GM19452 (cell line): ENCODE measurements at regions not wholly inside any gene's neighbourhood (a gene's known extent, or its start where the extent isn't known, plus 50 kb on each side); places are given as distances from the start of the nearest gene placed in this dataset.

Experiments
- ATAC-seq: cut with Tn5 transposase; IDR thresholded peaks from one replicate; pipeline ENCODE4 v1.9.1; 2021; ENCODE audit not compliant: unreplicated experiment

DNA sequence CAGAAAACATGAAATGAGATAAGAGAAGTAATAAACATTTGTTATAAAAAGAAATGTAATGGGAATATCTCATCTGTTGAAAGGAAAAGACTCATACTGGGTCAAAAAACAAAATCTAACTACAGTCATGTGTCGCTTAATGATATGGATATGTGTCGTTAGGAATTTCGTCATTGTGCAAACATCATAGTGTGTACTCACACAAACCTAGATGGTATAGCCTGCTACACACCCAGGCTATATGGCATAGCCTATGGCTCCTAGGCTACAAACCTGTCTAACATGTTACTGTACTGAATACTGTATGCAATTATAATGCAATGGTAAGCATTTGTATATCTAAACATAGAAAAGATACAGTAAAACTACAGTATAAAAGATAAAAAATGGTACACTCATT is 89.8 kb upstream of the ZC3H12C start:
- ATAC-seq: no peak

DNA sequence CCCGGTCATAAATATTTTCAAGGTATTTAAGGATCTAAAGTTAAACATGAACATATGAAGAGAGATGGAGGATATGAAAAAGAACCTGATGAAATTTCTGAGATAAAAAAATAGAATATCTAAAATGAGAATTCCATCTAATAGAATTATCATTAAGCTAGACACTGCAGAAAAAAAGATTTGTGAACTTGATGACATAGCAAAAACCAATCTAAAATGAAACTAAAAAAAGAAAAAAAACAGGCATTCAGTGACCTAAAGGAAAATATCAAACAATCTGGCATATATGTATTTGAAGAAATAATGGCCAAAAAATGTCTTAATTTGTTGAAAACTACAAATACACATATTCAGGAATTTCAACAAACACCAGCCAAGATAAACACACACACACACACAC is 81.6 kb upstream of the ZC3H12C start:
- ATAC-seq: no peak

DNA sequence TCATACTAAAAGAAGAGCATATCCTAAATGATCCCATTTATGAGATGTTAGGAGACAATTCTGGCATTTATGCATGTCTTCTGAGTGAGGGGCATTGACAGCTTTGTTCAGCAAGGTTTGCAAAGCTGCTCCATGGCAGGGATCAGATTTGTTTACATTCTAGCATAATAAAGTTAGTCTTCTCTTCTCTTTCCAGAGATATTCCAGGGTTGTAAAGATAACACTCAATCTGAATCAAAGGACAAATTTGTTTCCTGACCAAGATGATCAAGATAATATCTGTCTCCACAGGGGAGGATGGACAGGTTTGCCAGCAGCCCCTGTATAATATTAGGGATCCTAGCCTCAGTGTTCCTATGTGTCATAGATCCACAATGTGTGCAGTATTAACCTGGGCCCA is 77.5 kb upstream of the ZC3H12C start:
- ATAC-seq: no peak

- ATAC-seq: no peak
Observed at GRCh38 chr11:110019675-110020074, 73.5 kb upstream of the ZC3H12C start.

GRCh38 chr11:110022548-110022947 is 70.6 kb upstream of the ZC3H12C start:
- ATAC-seq: no peak

DNA sequence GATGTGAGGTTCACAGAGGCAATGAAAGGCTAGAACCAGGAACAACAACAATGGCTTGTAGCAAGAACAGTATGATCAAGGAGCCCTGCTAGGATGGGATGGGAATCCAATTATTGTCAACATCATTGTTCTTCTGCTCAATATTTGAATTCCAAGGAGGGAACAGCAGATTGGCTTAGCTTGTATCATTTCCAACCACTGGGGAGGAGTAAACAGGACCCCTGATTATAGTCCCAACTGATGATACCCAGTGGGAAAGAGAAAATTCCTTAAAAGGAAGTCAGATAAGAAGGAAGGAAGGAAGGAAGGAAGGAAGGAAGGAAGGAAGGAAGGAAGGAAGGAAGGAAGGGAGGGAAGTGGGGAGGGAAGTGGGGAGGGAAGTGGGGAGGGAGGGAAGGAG is 69.5 kb upstream of the ZC3H12C start:
- no peak for ATAC-seq

GRCh38 chr11:110026858-110027626 is 66.2 kb upstream of the ZC3H12C start:
- ATAC-seq: peak; percentile 93

DNA sequence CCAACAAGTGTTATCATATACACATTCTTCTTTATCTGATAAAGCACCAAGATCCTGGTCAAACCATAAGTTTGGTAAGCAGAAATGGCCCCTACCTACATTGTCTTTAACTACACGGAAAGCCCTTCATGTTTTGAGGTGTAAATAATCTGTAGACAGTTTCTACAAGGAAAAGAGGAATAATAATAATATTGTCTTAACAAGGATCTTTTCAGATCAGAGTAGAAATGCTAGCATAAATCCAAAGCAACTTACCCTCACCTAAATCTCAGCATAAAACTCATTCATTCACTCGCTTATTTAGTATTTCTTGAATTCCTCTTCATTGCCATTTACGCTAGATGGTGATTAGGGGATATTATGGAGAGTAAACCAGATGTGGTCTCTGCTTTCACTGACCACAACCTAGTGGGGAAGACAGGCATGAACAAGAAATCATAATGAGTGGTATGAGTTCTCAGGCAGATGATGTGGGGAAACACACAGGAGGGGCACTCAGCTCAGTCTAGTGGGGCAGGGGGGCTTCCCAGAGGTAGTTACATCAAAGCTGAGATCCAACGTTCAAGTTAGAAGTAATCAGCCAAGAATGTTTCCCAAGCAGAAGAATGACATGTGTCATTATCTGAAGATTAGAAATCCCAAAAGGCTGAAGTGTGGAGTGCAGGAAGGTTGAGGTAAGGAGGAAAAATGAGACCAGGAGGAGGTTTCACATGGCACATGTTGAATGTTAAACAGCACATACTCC is 65.4 kb upstream of the ZC3H12C start:
- ATAC-seq: peak; percentile 38

- no peak for ATAC-seq
Observed at GRCh38 chr11:110028921-110029320, 64.3 kb upstream of the ZC3H12C start.

DNA sequence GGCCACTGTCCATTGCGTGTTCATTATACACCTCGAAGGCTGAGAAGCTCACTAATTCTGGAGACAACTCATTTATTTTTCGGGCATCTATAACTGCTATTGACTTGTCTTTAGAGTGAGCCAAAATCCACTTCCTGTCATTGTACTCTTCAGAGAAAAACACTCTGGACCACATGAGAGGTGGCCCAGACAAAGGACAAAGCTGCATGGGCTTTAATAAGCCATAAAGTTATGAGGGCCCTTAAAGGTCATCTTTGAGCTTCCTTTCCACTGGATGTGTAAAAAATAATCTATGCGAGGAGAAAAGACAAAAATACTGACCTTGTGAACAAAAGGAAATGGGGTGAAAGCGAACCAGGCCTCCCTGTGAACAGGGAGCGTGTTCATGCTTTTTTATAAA is 63.5 kb upstream of the ZC3H12C start:
- no peak for ATAC-seq

- no peak for ATAC-seq
Observed at GRCh38 chr11:110031171-110031570, 62.0 kb upstream of the ZC3H12C start.

GRCh38 chr11:110032259-110032658 is 60.9 kb upstream of the ZC3H12C start:
- ATAC-seq: no peak

GRCh38 chr11:110032957-110033570 is 60.1 kb upstream of the ZC3H12C start:
- ATAC-seq: no peak

DNA sequence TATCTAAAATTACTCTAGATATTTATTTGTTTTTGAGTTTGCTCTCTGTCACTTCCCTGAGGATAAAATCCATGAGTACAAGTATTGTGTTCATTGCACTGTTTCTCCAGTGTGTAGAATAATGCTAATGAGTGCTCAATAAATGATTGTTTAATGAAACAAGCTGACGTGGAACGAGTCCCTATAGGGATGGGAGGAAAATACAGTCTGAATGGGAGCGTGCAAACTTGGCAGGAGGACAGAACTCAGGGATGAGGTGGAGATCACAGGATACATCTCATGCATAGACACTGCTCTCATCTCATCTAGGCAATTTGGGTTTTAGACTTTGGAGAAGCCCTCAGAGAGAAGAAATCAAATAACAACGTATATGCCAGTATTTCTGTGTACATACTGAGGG is 58.4 kb upstream of the ZC3H12C start:
- no peak for ATAC-seq

DNA sequence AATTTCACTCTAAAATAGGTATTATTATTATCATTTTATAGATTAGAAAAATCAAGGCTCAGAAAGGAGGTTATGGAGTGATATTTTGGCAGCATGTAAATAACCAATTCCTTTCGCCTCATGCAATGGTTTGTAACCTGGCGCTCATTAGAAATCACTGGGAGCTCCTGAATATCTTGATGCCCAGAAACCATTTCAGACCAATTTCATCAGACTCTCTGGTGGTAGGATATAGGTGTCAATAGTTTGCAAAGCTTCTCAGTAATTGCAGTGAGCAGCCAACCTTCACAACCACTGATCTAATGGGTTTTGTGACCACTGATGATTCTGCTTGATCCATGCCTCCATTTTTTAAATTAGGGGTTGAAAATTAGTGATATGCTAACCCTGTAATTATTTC is 57.8 kb upstream of the ZC3H12C start:
- no peak for ATAC-seq

DNA sequence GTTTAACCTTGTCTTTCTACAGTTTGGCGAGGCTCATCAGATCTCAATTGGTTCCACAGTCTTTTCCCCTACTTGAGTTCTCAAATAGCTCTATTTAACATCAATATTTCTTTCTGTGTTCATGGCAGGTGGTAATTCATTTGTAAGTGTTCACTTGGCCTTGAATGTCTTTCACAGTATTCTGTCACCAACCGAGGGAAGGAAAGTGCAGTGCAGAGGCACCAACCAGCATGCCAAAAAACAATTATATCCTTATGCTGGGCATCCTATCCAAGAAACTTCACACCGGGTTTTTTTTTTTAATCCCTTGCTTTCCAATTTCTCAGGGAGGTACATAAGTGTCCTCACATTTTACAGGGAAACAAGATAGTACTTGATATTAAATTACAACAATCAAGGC is 55.0 kb upstream of the ZC3H12C start:
- no peak for ATAC-seq
